ENCODE measurements at regions not wholly inside any gene's neighbourhood (a gene's known extent, or its start where the extent isn't known, plus 50 kb on each side); places are given as distances from the start of the nearest gene placed in this dataset.

- TF ChIP-seq ERG (CRISPR knock-in tag; IDR thresholded peaks at IDR 0.05) = no peak
- no peak for TF ChIP-seq CBFB (CRISPR knock-in tag; IDR thresholded peaks at IDR 0.05; ENCODE audit: low read depth)
- no peak for TF ChIP-seq RORB (CRISPR knock-in tag; IDR thresholded peaks at IDR 0.05)
- TF ChIP-seq ZNF121 (CRISPR knock-in tag; IDR thresholded peaks at IDR 0.05) = no peak
- TF ChIP-seq GABPB1 (CRISPR knock-in tag; IDR thresholded peaks at IDR 0.05) = no peak
Observed at GRCh38 chr12:76627346-76628135, 68.0 kb upstream of the OSBPL8 start (continued).

- ATAC-seq = no peak
- POLR2A ChIA-PET = no interaction called here
- no peak for DNase-seq (ENCODE audit: low spot score)
- no peak for TF ChIP-seq CREB1 (CRISPR knock-in tag; IDR thresholded peaks at IDR 0.05)
- no peak for TF ChIP-seq SOX15 (CRISPR knock-in tag; IDR thresholded peaks at IDR 0.05)
- no peak for TF ChIP-seq ZNF416 (CRISPR knock-in tag; IDR thresholded peaks at IDR 0.05)
- no peak for TF ChIP-seq E2F5 (CRISPR knock-in tag; IDR thresholded peaks at IDR 0.05)
- TF ChIP-seq ZNF263 (CRISPR knock-in tag; IDR thresholded peaks at IDR 0.05; ENCODE audit: low read depth) = no peak
- TF ChIP-seq JUN (CRISPR knock-in tag; IDR thresholded peaks at IDR 0.05) = no peak
- no peak for TF ChIP-seq GABPB1 (CRISPR knock-in tag; IDR thresholded peaks at IDR 0.05)
- TF ChIP-seq PRRX2 (CRISPR knock-in tag; IDR thresholded peaks at IDR 0.05) = no peak
- TF ChIP-seq ZNF512 (CRISPR knock-in tag; IDR thresholded peaks at IDR 0.05; ENCODE audit: borderline replicate concordance) = no peak
- TF ChIP-seq JAZF1 (CRISPR knock-in tag; IDR thresholded peaks at IDR 0.05) = no peak
- TF ChIP-seq NFE2L1 (CRISPR knock-in tag; IDR thresholded peaks at IDR 0.05) = no peak
- TF ChIP-seq RELA (CRISPR knock-in tag; IDR thresholded peaks at IDR 0.05; ENCODE audit: borderline replicate concordance) = no peak
- TF ChIP-seq FOXJ3 (CRISPR knock-in tag; IDR thresholded peaks at IDR 0.05; ENCODE audit: borderline replicate concordance) = no peak
- no peak for TF ChIP-seq HMGXB4 (CRISPR knock-in tag; IDR thresholded peaks at IDR 0.05)
- no peak for TF ChIP-seq ZMAT4 (CRISPR knock-in tag; IDR thresholded peaks at IDR 0.05)
- no peak for TF ChIP-seq ZNF219 (CRISPR knock-in tag; IDR thresholded peaks at IDR 0.05; ENCODE audit: borderline replicate concordance)
- no peak for TF ChIP-seq ZBTB21 (CRISPR knock-in tag; IDR thresholded peaks at IDR 0.05; ENCODE audit: borderline replicate concordance)
- H3K27me3 Mint-ChIP-seq (ENCODE audit: low read depth) = no peaks in the 10 kb centered on the region
- no peak overlapping the region for H3K4me3 Mint-ChIP-seq
- H3K27ac Mint-ChIP-seq = no peak overlapping the region
- peaks cover 23% of the 10 kb centered on the region for H3K4me1 Mint-ChIP-seq
- no peaks in the 10 kb centered on the region for H3K36me3 Mint-ChIP-seq
- H3K9me3 Mint-ChIP-seq = no peaks in the 10 kb centered on the region
- CTCF ChIA-PET = no interaction called here
Observed at GRCh38 chr12:76628745-76629144, 69.2 kb upstream of the OSBPL8 start.
